GM23338 (cell line): ENCODE measurements at regions not wholly inside any gene's neighbourhood (a gene's known extent, or its start where the extent isn't known, plus 50 kb on each side); places are given as distances from the start of the nearest gene placed in this dataset.

Experiments
- CTCF ChIP-seq, 2 experiments: fragments of 200-600 bp in 1 of 2; sonication (generic) in 1 of 2; conservative IDR thresholded peaks; 2 replicates each; pipeline versions ENCODE4 v1.5.1 to v1.6.1; 2016 to 2017; ENCODE audit warnings: antibody characterized with exemption in 2 of 2, low read depth in 2 of 2, mild to moderate bottlenecking in 2 of 2, moderate library complexity in 1 of 2
- ETS1 ChIP-seq: IDR thresholded peaks from 2 replicates; pipeline ENCODE4 v1.6.1; 2016; ENCODE audit warnings: antibody characterized with exemption
- POLR2AphosphoS5 ChIP-seq: IDR thresholded peaks from 2 replicates; pipeline ENCODE4 v1.6.1; 2016; ENCODE audit warnings: antibody characterized with exemption, low read depth
- REST ChIP-seq: IDR thresholded peaks from one replicate; pipeline ENCODE4 v1.6.1; 2018; ENCODE audit warnings: antibody characterized with exemption; ENCODE audit not compliant: unreplicated experiment
- STAT1 ChIP-seq: IDR thresholded peaks from one replicate; pipeline ENCODE4 v1.6.1; 2016; ENCODE audit warnings: antibody characterized with exemption; ENCODE audit not compliant: unreplicated experiment

GRCh38 chr6:85792254-85792653, 149.6 kb upstream of the SYNCRIP start:
- TF ChIP-seq POLR2AphosphoS5 (no peak), CTCF (conservative IDR thresholded peaks at IDR 0.05; ENCODE audit: low read depth in 2 of 2) (no peak), STAT1 (no peak), REST (no peak), ETS1 (no peak)
